NCI-H2081 treated with DMSO at 0.1 percent for 48 hours (cell line): ENCODE measurements at regions not wholly inside any gene's neighbourhood (a gene's known extent, or its start where the extent isn't known, plus 50 kb on each side); places are given as distances from the start of the nearest gene placed in this dataset.
"Not testable (repeated sequence)": the region's sequence is repeated elsewhere in the genome, so short reads cannot be mapped to it uniquely, and the experiment has no call there.

Source experiments
- DNase-seq: peaks from one replicate; lab custom pipeline; 2025; lab: John Stamatoyannopoulos, UW

- not testable (repeated sequence) for DNase-seq
Measured at GRCh38 chr4:102210806-102211205, 134.5 kb downstream of the SLC39A8 start.

GRCh38 chr4:102204634-102205033 is 140.6 kb downstream of the SLC39A8 start:
- DNase-seq, result not testable (repeated sequence)

- DNase-seq, result no peak
Measured at GRCh38 chr4:102196221-102196620, 149.1 kb downstream of the SLC39A8 start.

- DNase-seq, result no peak
Measured at GRCh38 chr4:102193145-102193544, 152.1 kb downstream of the SLC39A8 start.

- no peak for DNase-seq
Measured at GRCh38 chr4:102180046-102180445, 165.2 kb downstream of the SLC39A8 start.

GRCh38 chr4:102174719-102175189 is 170.5 kb downstream of the SLC39A8 start:
- DNase-seq, result no peak

GRCh38 chr4:102172341-102172740 is 172.9 kb downstream of the SLC39A8 start:
- no peak for DNase-seq

- DNase-seq, result no peak
Measured at GRCh38 chr4:102170910-102171309, 174.4 kb downstream of the SLC39A8 start.

- DNase-seq, result peak; percentile 5
Measured at GRCh38 chr4:102169345-102169744, 175.9 kb downstream of the SLC39A8 start.

GRCh38 chr4:102168580-102168979 is 176.7 kb downstream of the SLC39A8 start:
- no peak for DNase-seq

- DNase-seq, result no peak
Measured at GRCh38 chr4:102165584-102165983, 179.7 kb downstream of the SLC39A8 start.

GRCh38 chr4:102163404-102164140 is 181.7 kb downstream of the SLC39A8 start:
- no peak for DNase-seq

GRCh38 chr4:102157984-102158383 is 187.3 kb downstream of the SLC39A8 start:
- no peak for DNase-seq

GRCh38 chr4:102153391-102153790 is 191.9 kb downstream of the SLC39A8 start:
- DNase-seq, result no peak

GRCh38 chr4:102151696-102152095 is 193.6 kb downstream of the SLC39A8 start:
- DNase-seq, result no peak

- no peak for DNase-seq
Measured at GRCh38 chr4:102143433-102143832, 201.8 kb downstream of the SLC39A8 start.

GRCh38 chr4:102141842-102142241 is 203.4 kb downstream of the SLC39A8 start:
- no peak for DNase-seq

- DNase-seq, result no peak
Measured at GRCh38 chr4:102139932-102140331, 205.3 kb downstream of the SLC39A8 start.

- DNase-seq, result no peak
Measured at GRCh38 chr4:102139132-102139573, 206.1 kb downstream of the SLC39A8 start.

GRCh38 chr4:102137217-102137616 is 208.1 kb downstream of the SLC39A8 start:
- no peak for DNase-seq

- DNase-seq, result no peak
Measured at GRCh38 chr4:102129810-102130209, 215.5 kb downstream of the SLC39A8 start.
